CD4-positive, alpha-beta T cell (primary cell): ENCODE measurements at regions not wholly inside any gene's neighbourhood (a gene's known extent, or its start where the extent isn't known, plus 50 kb on each side); places are given as distances from the start of the nearest gene placed in this dataset.

Experiments
- ATAC-seq: fragments of 200-7000 bp; cut with Tn5 transposase; one replicate; pipeline ENCODE4 v1.10.0; 2022; ENCODE audit warnings: mild to moderate bottlenecking; ENCODE audit not compliant: poor library complexity
- CTCF ChIA-PET: fragments of 350-600 bp; sonication (Branson Sonifier 250); formaldehyde crosslinking; loops from one replicate; lab custom pipeline; 2021; ENCODE audit warnings: antibody characterized with exemption, inconsistent platforms; lab: Charles Lee
- POLR2A ChIA-PET: fragments of 350-600 bp; sonication (Branson Sonifier 250); formaldehyde crosslinking; loops from one replicate; lab custom pipeline; 2021; ENCODE audit warnings: antibody characterized with exemption, inconsistent platforms; lab: Charles Lee
- DNase-seq, 14 experiments: peaks; one replicate each; pipeline ENCODE4 v3.0.0-alpha.2; 2013 to 2020; ENCODE audit warnings: mixed read lengths in 2 of 14
- H3K27ac ChIP-seq, 2 donors: one replicate each; pipeline versions ENCODE4 v1.5.1 to v1.7.0; 2013; ENCODE audit warnings: low read length in 2 of 2, low read depth in 1 of 2, mild to moderate bottlenecking in 1 of 2
- H3K27me3 ChIP-seq, 2 experiments: 1 replicate in 1 of 2; 2 replicates in 1 of 2; pipeline versions ENCODE4 v1.6.1 to v1.7.0; 2013; ENCODE audit warnings: low read length in 2 of 2, control low read depth in 1 of 2, mild to moderate bottlenecking in 1 of 2, moderate library complexity in 1 of 2; ENCODE audit not compliant: insufficient read depth in 2 of 2, control insufficient read depth in 1 of 2
- H3K36me3 ChIP-seq: one replicate; pipeline ENCODE4 v1.6.1; 2013; ENCODE audit warnings: low read length, control low read depth; ENCODE audit not compliant: insufficient read depth
- H3K4me1 ChIP-seq: one replicate; pipeline ENCODE4 v1.6.1; 2013; ENCODE audit warnings: low read length, control low read depth; ENCODE audit not compliant: insufficient read depth
- H3K4me3 ChIP-seq: one replicate; pipeline ENCODE4 v1.5.1; 2013; ENCODE audit warnings: mild to moderate bottlenecking, low read length, moderate library complexity
- H3K9me3 ChIP-seq, 2 experiments: 1 replicate in 1 of 2; 2 replicates in 1 of 2; pipeline versions ENCODE4 v1.6.1 to v1.7.0; 2013; ENCODE audit warnings: low read length in 2 of 2, mild to moderate bottlenecking in 2 of 2, control low read depth in 1 of 2, moderate library complexity in 1 of 2; ENCODE audit not compliant: control insufficient read depth in 1 of 2, insufficient read depth in 1 of 2
- H3K27ac Mint-ChIP-seq: one replicate; pipeline ENCODE4 v1.8.0; 2020; ENCODE audit warnings: mixed read lengths
- H3K27me3 Mint-ChIP-seq: one replicate; pipeline ENCODE4 v1.8.0; 2021; ENCODE audit warnings: mixed read lengths
- H3K36me3 Mint-ChIP-seq: one replicate; pipeline ENCODE4 v1.8.0; 2021; ENCODE audit warnings: low read depth, mixed read lengths
- H3K4me1 Mint-ChIP-seq: one replicate; pipeline ENCODE4 v1.8.0; 2021; ENCODE audit warnings: low read depth, mixed read lengths
- H3K4me3 Mint-ChIP-seq: one replicate; pipeline ENCODE4 v1.8.0; 2020; ENCODE audit warnings: mild to moderate bottlenecking, mixed read lengths
- H3K9me3 Mint-ChIP-seq: one replicate; pipeline ENCODE4 v1.8.0; 2020; ENCODE audit warnings: mixed read lengths
- intact Hi-C, 2 experiments: fragments of 100-400 bp; cut with DNase I in 1 of 2; cut with micrococcal nuclease in 1 of 2; formaldehyde crosslinking; loops; one replicate each; pipeline versions ENCODE4 v1.15.1 to v1.9.0; 2023 to 2025; cut with DNase I, micrococcal nuclease
- TF ChIP-seq, protein P1 (sequence below): fragments of 200-600 bp; IDR thresholded peaks from one replicate; pipeline ENCODE4 v1.8.0; 2022; ENCODE audit warnings: antibody characterized with exemption, mild to moderate bottlenecking

DNA sequence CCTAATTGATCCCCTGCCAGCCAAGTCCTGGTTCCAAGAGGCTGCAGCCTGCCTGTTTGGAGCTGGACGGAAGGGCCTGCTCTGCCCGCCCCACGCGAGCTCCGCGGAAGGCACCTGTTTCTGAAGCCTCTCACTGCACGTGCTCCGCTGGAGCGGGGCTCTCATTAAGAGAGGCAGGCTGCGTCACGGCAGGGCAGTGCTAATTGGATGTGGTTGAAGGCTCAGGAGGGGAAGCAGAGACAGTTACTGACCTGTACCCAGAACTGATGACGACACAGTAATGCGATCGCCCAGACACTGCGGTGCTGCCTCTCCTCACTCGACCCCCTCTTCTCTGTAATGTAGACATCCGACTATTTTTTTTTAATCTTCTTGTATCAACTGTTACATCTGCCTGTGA is 411.1 kb upstream of the MGMT start:
- Histone ChIP-seq H3K9me3 (peaks cover 0 to 5% of the 10 kb centered on the region in 2 experiments), H3K4me1 (peaks cover 32% of the 10 kb centered on the region), H3K27ac (no peak overlapping the region), H3K36me3 (no peaks in the 10 kb centered on the region), H3K27me3 (no peaks in the 10 kb centered on the region), H3K4me3 (no peak overlapping the region)
- Mint-ChIP-seq H3K36me3 (no peaks in the 10 kb centered on the region), H3K9me3 (no peaks in the 10 kb centered on the region), H3K27ac (no peak overlapping the region), H3K27me3 (no peaks in the 10 kb centered on the region), H3K4me1 (peaks cover 40% of the 10 kb centered on the region), H3K4me3 (no peak overlapping the region)
- TF ChIP-seq, protein P1, sequence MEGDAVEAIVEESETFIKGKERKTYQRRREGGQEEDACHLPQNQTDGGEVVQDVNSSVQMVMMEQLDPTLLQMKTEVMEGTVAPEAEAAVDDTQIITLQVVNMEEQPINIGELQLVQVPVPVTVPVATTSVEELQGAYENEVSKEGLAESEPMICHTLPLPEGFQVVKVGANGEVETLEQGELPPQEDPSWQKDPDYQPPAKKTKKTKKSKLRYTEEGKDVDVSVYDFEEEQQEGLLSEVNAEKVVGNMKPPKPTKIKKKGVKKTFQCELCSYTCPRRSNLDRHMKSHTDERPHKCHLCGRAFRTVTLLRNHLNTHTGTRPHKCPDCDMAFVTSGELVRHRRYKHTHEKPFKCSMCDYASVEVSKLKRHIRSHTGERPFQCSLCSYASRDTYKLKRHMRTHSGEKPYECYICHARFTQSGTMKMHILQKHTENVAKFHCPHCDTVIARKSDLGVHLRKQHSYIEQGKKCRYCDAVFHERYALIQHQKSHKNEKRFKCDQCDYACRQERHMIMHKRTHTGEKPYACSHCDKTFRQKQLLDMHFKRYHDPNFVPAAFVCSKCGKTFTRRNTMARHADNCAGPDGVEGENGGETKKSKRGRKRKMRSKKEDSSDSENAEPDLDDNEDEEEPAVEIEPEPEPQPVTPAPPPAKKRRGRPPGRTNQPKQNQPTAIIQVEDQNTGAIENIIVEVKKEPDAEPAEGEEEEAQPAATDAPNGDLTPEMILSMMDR = no peak
- intact Hi-C loops = no loop called here
- ATAC-seq = no peak
- DNase-seq = no peak
- POLR2A ChIA-PET = no interaction called here
- CTCF ChIA-PET = no interaction called here

DNA sequence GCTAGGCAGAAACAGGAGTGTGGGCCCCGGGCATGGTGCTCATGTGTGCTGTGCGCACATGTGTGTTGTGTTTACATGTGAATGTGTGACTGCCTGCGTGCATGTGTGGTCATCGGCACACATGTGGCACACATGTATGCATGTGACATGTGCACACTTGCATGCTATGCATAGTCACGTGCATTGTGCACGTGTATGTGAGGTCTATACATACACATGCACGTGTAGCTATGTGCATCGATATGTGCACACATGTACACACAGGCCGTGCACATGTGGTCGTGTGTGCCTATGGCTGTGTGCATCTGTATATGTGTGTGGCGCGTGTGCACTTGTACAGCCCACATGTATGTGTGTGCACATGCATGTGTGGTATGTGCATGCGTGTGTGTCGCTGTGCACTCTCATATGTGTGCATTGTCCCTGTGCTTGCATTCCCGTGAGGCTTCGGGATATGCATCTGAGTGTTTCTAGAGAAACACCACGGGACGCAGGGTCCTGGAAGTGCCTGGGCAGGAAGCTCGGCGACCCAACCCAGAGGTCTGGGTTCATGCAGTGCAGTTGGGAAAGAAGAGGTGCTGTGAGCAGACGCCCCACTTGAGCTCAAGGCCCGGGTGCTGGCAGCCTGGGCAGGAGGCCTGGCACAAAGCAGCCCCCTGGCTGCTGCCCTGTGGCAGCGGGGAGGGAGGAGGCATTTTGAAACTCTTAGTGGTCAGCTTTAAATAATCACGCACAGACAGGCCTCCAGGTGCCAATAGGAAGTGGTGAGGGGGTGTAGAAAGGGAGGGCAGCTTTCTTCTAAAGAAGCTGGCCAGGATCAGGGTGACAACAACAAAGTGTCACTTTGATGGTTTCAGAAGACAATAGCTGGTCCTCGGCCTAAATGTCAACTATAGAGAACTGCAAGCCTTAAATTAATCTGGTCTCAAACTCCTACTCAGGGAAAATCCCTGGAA is 410.0 kb upstream of the MGMT start:
- CTCF ChIA-PET = no interaction called here
- peaks cover 40% of the 10 kb centered on the region for H3K4me1 Mint-ChIP-seq
- DNase-seq = no peak

DNA sequence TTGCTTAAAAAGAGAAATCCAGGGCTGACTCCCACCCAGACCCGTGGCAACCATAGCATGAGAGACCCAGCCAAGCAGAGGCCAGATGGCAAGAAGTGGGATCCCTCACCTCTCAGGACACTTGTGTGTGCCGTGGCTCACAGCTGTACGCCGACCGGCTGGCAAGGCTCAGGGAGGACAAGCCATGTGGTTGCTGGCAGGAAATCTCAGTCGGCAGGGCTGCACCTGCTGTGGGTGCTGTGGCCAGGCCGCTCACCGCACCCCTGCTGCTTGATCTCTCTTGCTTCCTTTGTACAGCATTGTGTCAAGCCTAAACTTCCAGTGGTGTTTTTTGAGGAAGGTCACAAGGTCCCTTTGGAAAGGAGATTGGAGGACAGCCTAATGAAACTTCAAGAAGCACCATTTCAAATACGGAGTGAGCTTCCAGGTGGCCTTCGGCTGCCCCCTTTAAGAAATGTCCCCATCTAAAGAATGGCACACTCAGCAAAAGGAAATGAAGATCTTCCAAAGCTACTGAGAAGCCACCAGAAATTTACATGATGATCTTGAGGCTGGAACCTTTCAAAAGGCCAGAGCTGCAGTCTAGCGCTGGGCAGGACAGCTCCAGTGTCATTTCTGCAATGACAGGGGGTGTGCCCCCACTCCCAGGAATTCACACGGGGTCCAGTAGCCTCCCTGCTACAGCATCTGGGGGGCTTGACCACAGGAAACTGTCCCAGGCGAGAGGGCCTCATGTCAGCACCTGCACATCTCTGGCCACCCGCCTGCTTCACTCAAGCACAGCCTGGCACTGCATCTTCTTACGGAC is 409.0 kb upstream of the MGMT start:
- H3K4me1 Mint-ChIP-seq = peaks cover 40% of the 10 kb centered on the region
- POLR2A ChIA-PET = interaction anchor here (1.4 to 3.6 kb wide), 2 partner anchors 22 to 1053 kb away, joined by 6 to 18 read pairs; partner anchors contain the start of gene C10orf143

More for the DNA sequence above, 410.0 kb upstream of the MGMT start:
- no peak for ATAC-seq
- POLR2A ChIA-PET = interaction anchor here (1.4 to 3.6 kb wide), 2 partner anchors 21 to 1054 kb away, joined by 6 to 18 read pairs; partner anchors contain the start of gene C10orf143
- H3K9me3 Mint-ChIP-seq = no peaks in the 10 kb centered on the region
- H3K9me3 ChIP-seq = peaks cover 0 to 5% of the 10 kb centered on the region in 2 experiments
- peak overlapping the region; percentile 64 for H3K4me3 Mint-ChIP-seq
- no peaks in the 10 kb centered on the region for H3K27me3 ChIP-seq
- TF ChIP-seq, protein P1 = no peak
- H3K27ac ChIP-seq = no peak overlapping the region
- H3K4me3 ChIP-seq = no peak overlapping the region
- no peak overlapping the region for H3K27ac Mint-ChIP-seq
- H3K36me3 Mint-ChIP-seq = no peaks in the 10 kb centered on the region
- H3K27me3 Mint-ChIP-seq = no peaks in the 10 kb centered on the region
- peaks cover 32% of the 10 kb centered on the region for H3K4me1 ChIP-seq
- no peaks in the 10 kb centered on the region for H3K36me3 ChIP-seq
- intact Hi-C loops = no loop called here

More for the DNA sequence above, 409.0 kb upstream of the MGMT start:
- no peaks in the 10 kb centered on the region for H3K27me3 ChIP-seq
- Mint-ChIP-seq H3K27me3 (no peaks in the 10 kb centered on the region), H3K9me3 (no peaks in the 10 kb centered on the region), H3K36me3 (no peaks in the 10 kb centered on the region), H3K27ac (peak overlapping the region; percentile 65), H3K4me3 (peak overlapping the region; percentile 64)
- DNase-seq = peak in 11 of 14 experiments; percentile 14 to 71 (median 49)
- peaks cover 32% of the 10 kb centered on the region for H3K4me1 ChIP-seq
- intact Hi-C loops = no loop called here
- peaks cover 0 to 5% of the 10 kb centered on the region in 2 experiments for H3K9me3 ChIP-seq
- peak; percentile 90 for ATAC-seq
- no peak overlapping the region for H3K27ac ChIP-seq
- no peak overlapping the region for H3K4me3 ChIP-seq
- CTCF ChIA-PET = no interaction called here
- TF ChIP-seq, protein P1 = no peak
- no peaks in the 10 kb centered on the region for H3K36me3 ChIP-seq
